Upper lobe of left lung (tissue), 4 donors: ENCODE measurements at regions not wholly inside any gene's neighbourhood (a gene's known extent, or its start where the extent isn't known, plus 50 kb on each side); places are given as distances from the start of the nearest gene placed in this dataset.

Source experiments
- CTCF ChIP-seq, 6 experiments: fragments of 450-650 bp in 4 of 6; fragments of 200-600 bp in 2 of 6; sonication (generic) in 2 of 6; IDR thresholded peaks; one replicate each; pipeline ENCODE4 v1.5.1; 2016 to 2019; ENCODE audit warnings: antibody characterized with exemption in 6 of 6
- EP300 ChIP-seq, 4 donors: sonication (generic); formaldehyde crosslinking; IDR thresholded peaks; one replicate each; pipeline ENCODE4 v1.5.1; 2017; ENCODE audit warnings: antibody characterized with exemption in 4 of 4, control low read depth in 2 of 4

GRCh38 chr13:90576067-90576466 lies 771.4 kb upstream of the MIR17HG start:
- TF ChIP-seq CTCF (IDR thresholded peaks at IDR 0.05) (no peak), EP300 (IDR thresholded peaks at IDR 0.05) (no peak)
